ENCODE measurements at regions not wholly inside any gene's neighbourhood (a gene's known extent, or its start where the extent isn't known, plus 50 kb on each side); places are given as distances from the start of the nearest gene placed in this dataset.

DNA sequence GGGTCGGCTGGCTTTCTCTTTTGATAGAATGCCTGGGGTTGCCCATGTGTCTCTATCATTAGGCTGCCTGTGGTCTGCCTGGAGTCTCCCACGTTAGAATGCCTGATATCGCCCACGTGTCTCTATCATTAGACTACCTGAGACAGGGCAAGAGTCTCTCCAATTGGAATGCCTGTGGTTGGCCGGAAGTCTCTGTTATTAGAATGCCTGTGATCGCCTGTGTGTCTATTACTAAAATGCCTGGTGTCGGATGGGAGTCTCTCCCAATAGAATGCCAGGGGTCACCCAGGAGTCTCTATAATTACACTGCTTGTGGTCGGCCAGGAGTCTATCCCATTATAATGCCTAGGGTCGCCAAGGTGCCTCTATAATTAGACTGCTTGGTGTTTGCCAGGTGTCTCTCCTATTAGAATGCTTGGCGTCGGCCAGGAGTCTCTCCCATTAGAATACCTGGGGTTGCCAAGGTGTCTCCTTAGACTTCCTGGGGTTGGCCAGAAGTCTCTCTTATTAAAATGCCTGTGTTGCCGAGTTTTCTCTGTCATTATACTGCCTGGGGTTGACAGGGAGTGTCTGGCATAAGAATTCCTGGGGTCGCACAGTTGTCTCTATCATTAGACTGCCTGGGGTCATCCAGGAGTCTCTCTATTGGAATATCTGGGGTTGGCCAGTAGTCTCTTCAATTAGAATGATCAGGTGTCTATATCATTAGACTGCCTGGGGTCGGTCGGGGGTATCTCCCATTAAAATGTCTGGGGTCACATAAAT is 2272.8 kb downstream of the TP53TG3F start:
- no peak for ATAC-seq
- CTCF ChIA-PET = no interaction called here

DNA sequence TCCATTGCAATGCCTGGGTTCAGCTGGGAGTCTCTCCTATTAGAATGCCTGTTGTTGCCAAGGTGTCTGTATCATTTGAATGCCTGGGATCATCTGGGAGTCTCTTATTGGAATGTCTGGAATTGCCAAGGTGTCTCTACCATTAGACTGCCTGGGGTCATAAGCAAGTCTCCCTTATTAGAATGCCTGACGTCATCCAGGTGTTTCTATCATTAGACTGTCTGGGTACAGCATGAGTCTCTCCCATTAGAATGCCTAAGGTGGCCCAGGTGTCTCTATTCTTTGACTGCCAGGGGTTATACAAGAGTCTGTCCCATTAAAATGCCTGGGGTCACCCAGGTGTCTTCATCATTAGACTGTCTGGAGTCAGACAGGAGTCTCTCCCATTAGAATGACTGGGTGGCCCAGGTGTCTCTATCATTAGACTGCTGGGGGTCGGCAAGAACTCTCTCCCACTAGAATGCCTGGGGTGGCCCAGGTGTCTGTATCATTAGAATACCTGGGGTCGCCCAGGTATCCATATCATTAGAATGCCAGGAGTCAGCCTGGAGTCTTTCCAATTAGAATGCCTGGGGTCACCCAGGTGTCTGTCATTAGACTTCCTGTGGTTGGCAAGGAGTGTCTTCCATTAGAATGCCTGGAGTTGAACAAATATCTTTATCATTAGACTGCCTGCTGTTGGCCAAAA is 2274.0 kb downstream of the TP53TG3F start:
- Mint-ChIP-seq H3K27ac (no peak overlapping the region), H3K27me3 (ENCODE audit: low read depth) (peaks cover 14% of the 10 kb centered on the region), H3K4me3 (no peak overlapping the region), H3K9me3 (peaks cover 74% of the 10 kb centered on the region), H3K36me3 (peaks cover 71% of the 10 kb centered on the region), H3K4me1 (no peaks in the 10 kb centered on the region)
- ChIA-PET POLR2A (no interaction called here), CTCF (no interaction called here)
- ATAC-seq (no peak), DNase-seq (ENCODE audit: low spot score) (no peak)
- TF ChIP-seq FOXK1 (CRISPR knock-in tag; IDR thresholded peaks at IDR 0.05) (no peak), FOXP1 (CRISPR knock-in tag; IDR thresholded peaks at IDR 0.05; ENCODE audit: borderline replicate concordance) (no peak), MXD4 (CRISPR knock-in tag; IDR thresholded peaks at IDR 0.05; ENCODE audit: borderline replicate concordance) (no peak), NR1H2 (CRISPR knock-in tag; IDR thresholded peaks at IDR 0.05) (no peak)

More for the DNA sequence above, 2272.8 kb downstream of the TP53TG3F start:
- H3K4me3 Mint-ChIP-seq = no peak overlapping the region
- TF ChIP-seq NR2C2 (CRISPR knock-in tag; IDR thresholded peaks at IDR 0.05) (no peak), ELF4 (CRISPR knock-in tag; IDR thresholded peaks at IDR 0.05; ENCODE audit: low read depth) (no peak), JAZF1 (CRISPR knock-in tag; IDR thresholded peaks at IDR 0.05) (no peak)
- TF ChIP-seq, protein P1, sequence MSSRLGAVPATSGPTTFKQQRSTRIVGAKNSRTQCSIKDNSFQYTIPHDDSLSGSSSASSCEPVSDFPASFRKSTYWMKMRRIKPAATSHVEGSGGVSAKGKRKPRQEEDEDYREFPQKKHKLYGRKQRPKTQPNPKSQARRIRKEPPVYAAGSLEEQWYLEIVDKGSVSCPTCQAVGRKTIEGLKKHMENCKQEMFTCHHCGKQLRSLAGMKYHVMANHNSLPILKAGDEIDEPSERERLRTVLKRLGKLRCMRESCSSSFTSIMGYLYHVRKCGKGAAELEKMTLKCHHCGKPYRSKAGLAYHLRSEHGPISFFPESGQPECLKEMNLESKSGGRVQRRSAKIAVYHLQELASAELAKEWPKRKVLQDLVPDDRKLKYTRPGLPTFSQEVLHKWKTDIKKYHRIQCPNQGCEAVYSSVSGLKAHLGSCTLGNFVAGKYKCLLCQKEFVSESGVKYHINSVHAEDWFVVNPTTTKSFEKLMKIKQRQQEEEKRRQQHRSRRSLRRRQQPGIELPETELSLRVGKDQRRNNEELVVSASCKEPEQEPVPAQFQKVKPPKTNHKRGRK (CRISPR knock-in tag; IDR thresholded peaks at IDR 0.05; ENCODE audit: borderline replicate concordance) = no peak
- no peak overlapping the region for H3K27ac Mint-ChIP-seq
- peaks cover 13% of the 10 kb centered on the region for H3K27me3 Mint-ChIP-seq (ENCODE audit: low read depth)
- POLR2A ChIA-PET = no interaction called here
- peaks cover 70% of the 10 kb centered on the region for H3K36me3 Mint-ChIP-seq
- no peak for DNase-seq (ENCODE audit: low spot score)
- H3K4me1 Mint-ChIP-seq = no peaks in the 10 kb centered on the region
- H3K9me3 Mint-ChIP-seq = peaks cover 74% of the 10 kb centered on the region

DNA sequence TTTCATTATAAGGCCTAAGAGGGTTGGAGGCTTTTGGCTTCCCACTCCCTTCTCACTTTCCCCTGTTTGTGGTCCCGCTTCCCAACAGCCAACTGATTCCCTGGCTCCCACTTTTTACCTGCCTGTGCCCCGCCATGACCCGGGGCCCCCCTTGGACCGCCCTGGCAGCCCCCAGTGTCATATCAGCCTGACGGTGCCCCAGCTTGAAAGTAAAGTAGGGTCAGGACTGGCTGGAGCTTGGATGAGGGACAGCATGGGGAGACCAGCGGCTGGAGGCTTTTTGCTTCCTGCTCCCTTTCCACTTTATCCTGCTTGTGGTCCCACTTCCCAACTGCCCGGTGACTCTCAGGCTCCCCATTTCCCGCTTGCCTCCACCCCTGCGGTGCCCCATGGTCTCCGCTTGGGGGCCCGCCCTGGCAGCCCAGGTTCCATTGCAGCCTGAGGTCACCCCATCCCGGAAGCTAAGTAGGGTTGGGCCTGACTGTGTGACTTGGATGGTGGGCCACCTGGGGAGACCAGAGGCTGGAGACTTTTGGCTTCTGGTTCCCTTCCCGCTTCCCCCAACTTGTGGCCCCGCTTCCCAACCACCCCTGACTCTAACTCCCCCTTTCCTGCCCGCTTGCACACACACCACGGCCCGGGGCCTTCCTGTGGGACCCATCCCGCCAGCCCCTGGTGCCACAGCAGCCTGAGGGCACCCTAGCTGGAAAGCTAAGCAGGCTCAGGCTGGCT is 2274.7 kb downstream of the TP53TG3F start:
- H3K9me3 Mint-ChIP-seq = peaks cover 74% of the 10 kb centered on the region
- H3K27ac Mint-ChIP-seq = no peak overlapping the region
- peaks cover 11% of the 10 kb centered on the region for H3K27me3 Mint-ChIP-seq (ENCODE audit: low read depth)
- DNase-seq (ENCODE audit: low spot score) (no peak), ATAC-seq (no peak)
- ChIA-PET POLR2A (no interaction called here), CTCF (no interaction called here)
- no peaks in the 10 kb centered on the region for H3K4me1 Mint-ChIP-seq
- peaks cover 71% of the 10 kb centered on the region for H3K36me3 Mint-ChIP-seq
- H3K4me3 Mint-ChIP-seq = no peak overlapping the region
- no peak for TF ChIP-seq CREM (CRISPR knock-in tag; IDR thresholded peaks at IDR 0.05)
- TF ChIP-seq, protein P2, sequence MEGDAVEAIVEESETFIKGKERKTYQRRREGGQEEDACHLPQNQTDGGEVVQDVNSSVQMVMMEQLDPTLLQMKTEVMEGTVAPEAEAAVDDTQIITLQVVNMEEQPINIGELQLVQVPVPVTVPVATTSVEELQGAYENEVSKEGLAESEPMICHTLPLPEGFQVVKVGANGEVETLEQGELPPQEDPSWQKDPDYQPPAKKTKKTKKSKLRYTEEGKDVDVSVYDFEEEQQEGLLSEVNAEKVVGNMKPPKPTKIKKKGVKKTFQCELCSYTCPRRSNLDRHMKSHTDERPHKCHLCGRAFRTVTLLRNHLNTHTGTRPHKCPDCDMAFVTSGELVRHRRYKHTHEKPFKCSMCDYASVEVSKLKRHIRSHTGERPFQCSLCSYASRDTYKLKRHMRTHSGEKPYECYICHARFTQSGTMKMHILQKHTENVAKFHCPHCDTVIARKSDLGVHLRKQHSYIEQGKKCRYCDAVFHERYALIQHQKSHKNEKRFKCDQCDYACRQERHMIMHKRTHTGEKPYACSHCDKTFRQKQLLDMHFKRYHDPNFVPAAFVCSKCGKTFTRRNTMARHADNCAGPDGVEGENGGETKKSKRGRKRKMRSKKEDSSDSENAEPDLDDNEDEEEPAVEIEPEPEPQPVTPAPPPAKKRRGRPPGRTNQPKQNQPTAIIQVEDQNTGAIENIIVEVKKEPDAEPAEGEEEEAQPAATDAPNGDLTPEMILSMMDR (IDR thresholded peaks at IDR 0.05) = no peak
- TF ChIP-seq, protein P3, sequence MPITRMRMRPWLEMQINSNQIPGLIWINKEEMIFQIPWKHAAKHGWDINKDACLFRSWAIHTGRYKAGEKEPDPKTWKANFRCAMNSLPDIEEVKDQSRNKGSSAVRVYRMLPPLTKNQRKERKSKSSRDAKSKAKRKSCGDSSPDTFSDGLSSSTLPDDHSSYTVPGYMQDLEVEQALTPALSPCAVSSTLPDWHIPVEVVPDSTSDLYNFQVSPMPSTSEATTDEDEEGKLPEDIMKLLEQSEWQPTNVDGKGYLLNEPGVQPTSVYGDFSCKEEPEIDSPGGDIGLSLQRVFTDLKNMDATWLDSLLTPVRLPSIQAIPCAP (CRISPR knock-in tag; IDR thresholded peaks at IDR 0.05) = no peak
- TF ChIP-seq, protein P4, sequence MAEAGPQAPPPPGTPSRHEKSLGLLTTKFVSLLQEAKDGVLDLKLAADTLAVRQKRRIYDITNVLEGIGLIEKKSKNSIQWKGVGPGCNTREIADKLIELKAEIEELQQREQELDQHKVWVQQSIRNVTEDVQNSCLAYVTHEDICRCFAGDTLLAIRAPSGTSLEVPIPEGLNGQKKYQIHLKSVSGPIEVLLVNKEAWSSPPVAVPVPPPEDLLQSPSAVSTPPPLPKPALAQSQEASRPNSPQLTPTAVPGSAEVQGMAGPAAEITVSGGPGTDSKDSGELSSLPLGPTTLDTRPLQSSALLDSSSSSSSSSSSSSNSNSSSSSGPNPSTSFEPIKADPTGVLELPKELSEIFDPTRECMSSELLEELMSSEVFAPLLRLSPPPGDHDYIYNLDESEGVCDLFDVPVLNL (CRISPR knock-in tag; IDR thresholded peaks at IDR 0.05; ENCODE audit: borderline replicate concordance, low read depth) = no peak
- TF ChIP-seq, protein P5, sequence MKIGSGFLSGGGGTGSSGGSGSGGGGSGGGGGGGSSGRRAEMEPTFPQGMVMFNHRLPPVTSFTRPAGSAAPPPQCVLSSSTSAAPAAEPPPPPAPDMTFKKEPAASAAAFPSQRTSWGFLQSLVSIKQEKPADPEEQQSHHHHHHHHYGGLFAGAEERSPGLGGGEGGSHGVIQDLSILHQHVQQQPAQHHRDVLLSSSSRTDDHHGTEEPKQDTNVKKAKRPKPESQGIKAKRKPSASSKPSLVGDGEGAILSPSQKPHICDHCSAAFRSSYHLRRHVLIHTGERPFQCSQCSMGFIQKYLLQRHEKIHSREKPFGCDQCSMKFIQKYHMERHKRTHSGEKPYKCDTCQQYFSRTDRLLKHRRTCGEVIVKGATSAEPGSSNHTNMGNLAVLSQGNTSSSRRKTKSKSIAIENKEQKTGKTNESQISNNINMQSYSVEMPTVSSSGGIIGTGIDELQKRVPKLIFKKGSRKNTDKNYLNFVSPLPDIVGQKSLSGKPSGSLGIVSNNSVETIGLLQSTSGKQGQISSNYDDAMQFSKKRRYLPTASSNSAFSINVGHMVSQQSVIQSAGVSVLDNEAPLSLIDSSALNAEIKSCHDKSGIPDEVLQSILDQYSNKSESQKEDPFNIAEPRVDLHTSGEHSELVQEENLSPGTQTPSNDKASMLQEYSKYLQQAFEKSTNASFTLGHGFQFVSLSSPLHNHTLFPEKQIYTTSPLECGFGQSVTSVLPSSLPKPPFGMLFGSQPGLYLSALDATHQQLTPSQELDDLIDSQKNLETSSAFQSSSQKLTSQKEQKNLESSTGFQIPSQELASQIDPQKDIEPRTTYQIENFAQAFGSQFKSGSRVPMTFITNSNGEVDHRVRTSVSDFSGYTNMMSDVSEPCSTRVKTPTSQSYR (CRISPR knock-in tag; IDR thresholded peaks at IDR 0.05) = no peak
- TF ChIP-seq EMX1 (CRISPR knock-in tag; IDR thresholded peaks at IDR 0.05) = no peak

Data from WTC11 (cell line).